GM21786 (cell line): ENCODE measurements at regions not wholly inside any gene's neighbourhood (a gene's known extent, or its start where the extent isn't known, plus 50 kb on each side); places are given as distances from the start of the nearest gene placed in this dataset.
"Not testable (repeated sequence)": the region's sequence is repeated elsewhere in the genome, so short reads cannot be mapped to it uniquely, and the experiment has no call there.

Source experiments
- ATAC-seq: cut with Tn5 transposase; IDR thresholded peaks from one replicate; pipeline ENCODE4 v1.9.1; 2021; ENCODE audit not compliant: unreplicated experiment

DNA sequence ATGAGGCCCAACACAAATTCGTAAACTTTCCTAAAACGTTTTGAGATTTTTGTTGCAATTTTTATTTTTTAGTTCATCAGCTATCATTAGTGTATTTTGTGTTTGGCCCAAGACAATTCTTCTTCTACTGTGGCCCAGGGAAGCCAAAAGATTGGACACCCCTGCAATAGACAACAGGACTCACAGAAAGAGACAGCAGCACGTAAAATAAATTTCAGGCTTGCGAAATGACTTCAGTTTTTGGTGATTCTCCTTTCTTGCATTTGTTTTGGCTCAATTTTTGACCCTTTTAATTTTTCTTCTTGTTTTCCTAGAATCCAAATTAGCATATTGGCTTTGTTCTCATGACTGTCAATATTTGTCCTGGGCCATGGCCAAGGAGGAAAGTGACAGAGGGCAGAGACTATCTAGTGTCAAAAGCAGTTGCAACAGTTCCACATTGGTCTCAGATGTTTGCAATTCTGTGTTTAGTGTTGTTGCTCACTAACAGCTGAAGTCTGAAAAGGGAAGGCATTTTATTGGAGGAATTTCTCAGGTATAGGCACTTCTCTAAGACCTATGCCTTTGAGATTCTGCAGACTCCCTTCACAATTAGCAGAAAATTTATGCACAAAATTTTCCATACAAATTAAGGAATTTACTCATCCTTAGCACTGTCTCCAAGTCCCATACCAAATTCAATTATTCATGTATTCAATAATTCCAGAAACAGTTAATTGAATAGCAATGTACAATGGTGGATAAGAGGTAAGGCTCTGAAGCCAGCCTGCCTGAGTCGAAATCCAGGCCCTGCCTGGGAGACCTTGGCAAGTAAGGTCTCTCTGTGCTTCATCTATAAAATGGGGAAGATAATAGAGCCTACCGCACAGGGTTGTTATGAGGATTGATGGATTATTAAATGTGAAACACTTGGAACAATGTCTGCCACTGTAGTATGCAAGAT lies 160.9 kb upstream of the IVNS1ABP start:
- no peak for ATAC-seq

DNA sequence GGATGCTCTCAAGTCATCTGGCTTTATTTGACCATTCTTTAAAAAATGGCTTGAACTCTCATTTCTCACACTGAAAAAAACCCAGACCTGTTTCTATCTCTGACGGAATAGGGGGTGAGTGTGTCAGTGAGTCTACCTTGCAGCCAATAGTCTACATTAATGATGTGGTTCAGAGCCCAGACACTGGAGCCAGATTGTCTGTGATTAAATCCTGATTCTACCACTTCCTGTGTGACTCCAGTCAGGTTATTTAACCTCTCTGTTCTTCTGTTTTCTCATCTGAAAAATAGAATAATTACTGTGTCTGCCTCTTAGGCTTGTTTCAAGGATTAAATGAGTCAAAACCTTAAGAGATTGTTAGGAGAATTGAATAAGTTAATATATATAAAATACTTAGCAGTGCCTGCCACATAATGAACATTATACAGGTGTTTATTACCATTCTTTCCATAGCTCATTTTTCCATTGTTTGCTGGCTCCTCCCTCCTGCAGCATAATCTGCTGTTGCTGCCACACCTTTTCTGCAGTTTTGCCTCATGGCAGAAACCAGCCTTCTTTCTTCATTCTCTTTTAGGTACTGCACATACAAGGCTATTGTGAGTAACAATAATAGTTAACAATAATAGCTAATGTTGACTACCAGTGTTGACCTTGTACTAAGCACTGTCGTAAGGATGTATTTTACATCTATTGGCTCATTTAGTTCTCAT lies 157.6 kb upstream of the IVNS1ABP start:
- ATAC-seq = no peak

DNA sequence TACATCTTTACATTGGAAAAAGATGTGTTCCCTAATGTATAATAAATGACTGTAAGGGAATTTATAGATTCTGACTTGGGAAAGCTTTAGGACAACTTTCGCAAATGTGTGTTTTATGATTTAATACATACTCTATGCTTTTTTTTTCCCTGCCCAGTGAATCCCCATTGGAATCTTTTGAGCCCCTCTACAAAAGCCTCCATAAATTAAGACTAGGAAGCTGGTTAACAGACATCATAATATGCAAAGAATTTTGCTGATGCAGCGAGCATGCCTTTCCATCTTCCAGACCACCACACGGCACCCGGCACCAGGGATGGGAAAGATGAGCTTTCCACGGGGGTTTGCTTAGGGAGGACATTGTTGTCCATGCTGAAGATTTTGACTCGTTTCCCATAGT lies 156.1 kb upstream of the IVNS1ABP start:
- no peak for ATAC-seq

DNA sequence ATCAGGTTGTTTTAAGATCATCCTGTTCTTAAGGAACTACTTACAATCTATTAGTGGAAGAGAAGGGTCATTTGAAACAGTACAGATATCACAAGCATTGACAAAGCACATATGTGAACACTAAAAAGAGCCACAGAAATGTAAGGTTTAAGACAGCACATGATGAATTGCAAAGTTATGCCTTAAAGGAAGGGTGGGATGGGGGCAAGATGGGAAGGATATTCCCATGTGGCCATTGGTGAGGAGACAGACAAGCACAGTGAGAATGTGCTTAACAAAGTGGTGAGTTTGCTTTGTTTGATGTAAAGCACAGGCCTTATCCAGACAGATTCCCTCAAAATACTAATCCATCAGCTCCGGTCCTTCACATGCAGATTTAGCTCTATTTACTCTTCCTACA lies 151.6 kb upstream of the IVNS1ABP start:
- ATAC-seq = no peak

DNA sequence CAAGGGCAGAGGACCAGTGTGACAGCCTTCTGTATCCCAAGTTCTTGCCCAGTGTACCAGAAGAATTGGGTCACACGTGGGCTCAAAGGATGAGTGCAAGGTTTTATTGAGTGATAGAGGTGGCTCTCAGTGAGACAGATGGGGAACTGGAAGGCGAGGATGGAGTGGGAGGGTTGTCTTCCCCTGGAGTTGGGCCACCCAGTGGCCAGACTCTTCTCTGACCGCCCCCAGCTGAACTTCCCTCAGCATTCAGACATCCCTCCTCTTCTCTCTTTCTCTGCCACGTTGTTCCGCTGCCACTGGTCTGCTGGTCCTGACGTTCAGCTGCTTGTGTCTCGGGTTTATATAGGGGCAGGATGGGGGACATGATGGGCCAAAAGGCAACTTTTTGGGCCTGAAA lies 150.1 kb upstream of the IVNS1ABP start:
- ATAC-seq = no peak

DNA sequence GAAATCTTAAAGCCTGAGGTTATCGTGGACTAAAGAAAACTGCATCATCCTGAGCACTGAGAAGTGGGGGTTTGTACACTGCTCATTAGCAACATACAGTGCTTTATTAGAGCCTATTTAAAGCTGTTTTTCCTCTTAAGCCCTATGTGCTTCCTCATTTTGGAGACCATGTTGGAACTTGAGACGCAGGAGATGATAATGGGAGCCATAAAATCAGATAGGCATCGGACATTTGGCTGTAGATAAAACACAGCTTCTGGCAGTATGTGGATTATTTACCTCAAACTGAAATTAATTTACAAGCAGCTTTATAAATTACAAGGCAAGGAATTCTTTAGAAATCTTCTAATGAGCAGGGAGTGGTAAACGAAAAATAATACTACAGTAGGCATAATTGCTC lies 147.7 kb upstream of the IVNS1ABP start:
- no peak for ATAC-seq

DNA sequence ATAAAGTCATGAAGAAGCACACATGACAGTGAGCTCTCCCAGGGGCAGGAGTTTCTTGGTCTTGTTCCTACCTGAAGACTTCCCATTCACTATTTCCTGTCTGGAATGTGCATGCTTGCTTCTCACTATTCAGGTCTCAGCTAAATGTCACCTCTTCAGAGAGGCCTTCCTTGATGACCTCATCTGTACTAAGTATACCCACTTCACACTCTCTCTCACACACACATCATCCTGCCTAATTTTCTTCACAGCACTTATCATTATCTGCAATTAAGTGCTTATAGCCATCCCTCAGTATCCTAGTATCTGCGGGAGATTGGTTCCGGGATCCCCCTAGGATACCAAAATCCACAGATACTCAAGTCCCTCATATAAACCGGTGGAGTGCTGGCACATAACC lies 146.4 kb upstream of the IVNS1ABP start:
- no peak for ATAC-seq

DNA sequence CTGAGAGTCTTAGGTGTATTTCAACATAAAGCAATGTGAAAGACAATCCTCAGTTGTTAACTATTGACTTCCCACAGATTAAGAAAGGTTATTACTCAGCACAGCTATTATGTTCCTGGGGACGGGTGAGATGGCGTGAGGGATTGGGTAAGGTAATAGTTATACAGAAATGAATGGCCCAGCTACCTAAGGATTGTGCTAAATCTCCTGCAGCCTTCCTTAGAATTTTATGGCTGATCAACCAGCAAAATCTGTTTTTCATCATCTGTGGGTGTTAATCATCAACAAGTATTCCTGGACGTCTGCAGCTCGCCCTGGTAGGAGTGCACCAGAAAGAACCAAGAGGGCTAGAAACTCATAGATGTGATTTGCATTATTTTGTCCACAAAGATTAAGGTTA lies 146.0 kb upstream of the IVNS1ABP start:
- no peak for ATAC-seq

DNA sequence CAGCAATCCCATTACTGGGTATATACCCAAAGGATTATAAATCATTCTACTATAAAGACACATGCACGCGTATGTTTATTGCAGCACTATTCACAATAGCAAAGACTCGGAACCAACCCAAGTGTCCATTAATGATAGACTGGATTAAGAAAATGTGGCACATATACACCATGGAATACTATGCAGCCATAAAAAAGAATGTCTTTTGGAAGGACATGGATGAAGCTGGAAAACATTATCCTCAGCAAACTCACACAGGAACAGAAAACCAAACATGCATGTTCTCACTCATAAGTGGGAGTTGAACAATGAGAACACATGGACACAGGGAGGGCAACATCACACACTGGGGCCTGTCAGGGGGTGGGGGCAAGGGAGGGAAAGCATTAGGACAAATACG lies 143.7 kb upstream of the IVNS1ABP start:
- not testable (repeated sequence) for ATAC-seq

DNA sequence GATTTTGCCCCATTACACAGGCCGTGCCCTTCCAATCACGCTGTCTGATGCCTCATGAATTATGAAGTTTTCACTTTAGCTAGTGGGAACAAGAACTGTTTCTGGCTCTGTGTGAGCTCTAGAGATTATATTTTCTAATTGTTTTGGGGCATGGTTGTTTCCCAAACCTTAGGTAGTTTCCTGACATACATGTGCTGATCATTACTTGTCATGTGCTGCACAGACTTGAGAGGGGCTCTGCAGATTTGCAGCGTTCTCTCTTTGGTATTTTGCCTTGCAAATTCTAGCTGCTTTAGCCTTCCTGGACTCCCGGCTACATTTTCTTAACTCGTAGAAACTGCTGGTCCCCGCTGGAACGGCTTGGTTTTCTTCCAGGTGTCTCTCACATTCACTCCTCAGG lies 142.1 kb upstream of the IVNS1ABP start:
- no peak for ATAC-seq

DNA sequence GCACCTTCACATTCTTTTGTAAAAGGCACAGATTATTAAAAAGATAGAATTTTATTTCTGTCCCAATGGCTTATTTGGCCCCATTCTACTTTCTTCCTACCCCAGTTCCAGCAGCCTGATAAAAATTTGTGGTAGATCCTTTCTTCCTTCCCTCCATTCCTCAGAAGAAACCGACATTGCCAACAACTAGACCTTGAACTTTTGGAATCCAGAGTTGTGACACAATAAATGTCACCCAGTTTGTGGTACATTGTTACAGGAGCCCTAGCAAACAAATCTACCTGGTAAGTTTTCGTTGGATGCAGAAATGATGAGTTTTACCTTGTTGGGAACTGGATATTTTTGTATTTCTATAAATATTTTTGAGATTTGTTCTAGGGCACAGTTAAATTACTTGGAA lies 141.6 kb upstream of the IVNS1ABP start:
- ATAC-seq = no peak

DNA sequence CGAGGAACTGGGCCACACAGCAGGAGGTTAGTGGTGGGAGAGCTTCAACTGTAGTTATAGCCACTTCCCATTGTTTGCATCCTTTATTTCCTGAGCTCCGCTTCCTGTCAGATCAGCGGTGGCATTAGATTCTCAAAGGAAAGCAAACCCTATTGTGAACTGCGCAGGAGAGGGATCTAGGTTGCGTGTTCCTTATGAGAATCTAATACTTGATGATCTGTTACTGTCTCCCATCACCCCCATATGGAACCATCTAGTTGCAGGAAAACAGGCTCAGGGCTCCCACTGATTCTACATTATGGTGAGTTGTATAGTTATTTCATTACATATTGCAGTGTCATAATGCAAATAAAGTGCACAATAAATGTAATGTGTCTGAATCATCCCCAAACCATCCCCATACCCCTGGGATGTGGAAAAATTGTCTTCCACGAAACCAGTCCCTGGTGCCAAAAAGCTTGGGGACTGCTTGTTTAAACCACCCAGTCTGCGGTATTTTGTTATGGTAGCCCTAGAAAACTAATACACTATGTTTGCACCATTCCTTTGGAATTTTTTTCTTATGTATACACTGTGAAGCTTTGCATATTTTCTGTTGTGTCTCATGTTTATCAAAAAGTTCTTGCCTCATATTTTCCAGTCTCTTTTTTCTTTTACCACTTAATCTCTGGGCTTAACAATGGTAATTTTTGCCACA lies 136.6 kb upstream of the IVNS1ABP start:
- ATAC-seq = no peak

DNA sequence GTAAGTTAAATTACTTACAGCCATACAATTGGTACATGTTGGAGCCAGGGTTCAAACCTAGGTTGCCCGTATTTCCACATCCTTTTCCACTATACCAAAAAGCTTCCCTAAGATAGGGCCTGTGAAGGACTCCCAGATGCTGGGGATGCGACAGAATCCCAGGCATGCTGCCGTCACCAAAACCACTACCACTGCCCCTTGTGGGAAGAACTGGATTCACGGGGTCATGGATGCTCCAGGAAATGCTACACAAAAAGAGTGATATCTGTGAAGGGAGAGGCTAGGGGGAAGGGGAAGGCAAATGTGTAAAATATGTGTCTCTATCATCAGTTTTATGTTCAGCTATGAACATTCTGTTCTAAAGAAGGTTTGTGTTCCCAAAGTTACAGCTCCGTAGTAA lies 133.9 kb upstream of the IVNS1ABP start:
- no peak for ATAC-seq

DNA sequence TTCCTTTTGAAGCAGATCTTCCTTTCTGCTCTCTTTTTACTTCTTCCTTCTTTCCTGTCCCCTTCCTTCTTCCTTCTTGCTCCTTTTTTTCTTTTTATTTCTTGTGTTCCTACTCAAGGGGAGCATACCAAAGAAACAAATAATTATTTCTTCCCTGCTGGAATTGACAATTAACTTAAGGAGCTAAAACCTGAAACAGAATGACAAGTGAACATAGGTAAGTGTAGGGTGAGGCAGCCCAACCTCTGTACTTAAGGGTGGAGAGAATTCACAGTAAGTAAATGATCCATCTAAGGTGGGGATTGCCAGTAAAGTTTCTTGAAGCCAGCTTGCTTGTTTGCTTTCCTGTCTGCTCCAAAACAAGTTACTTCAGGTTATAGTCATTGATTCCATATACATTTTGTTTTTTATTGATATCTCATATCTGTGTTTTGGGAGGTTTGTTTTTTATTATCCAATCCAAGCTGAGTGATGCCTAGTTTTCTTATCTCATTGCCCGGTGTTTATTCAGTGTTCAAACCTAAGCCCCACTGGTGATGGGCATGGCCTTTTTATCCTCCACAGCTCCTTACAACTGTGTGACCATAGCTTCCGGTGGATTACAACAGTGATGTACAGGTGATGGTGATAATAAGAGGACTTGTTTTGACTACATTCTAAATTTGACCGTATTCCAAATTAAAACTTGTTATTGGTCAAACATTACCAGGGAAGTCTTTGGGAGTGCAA lies 133.2 kb upstream of the IVNS1ABP start:
- ATAC-seq = no peak

DNA sequence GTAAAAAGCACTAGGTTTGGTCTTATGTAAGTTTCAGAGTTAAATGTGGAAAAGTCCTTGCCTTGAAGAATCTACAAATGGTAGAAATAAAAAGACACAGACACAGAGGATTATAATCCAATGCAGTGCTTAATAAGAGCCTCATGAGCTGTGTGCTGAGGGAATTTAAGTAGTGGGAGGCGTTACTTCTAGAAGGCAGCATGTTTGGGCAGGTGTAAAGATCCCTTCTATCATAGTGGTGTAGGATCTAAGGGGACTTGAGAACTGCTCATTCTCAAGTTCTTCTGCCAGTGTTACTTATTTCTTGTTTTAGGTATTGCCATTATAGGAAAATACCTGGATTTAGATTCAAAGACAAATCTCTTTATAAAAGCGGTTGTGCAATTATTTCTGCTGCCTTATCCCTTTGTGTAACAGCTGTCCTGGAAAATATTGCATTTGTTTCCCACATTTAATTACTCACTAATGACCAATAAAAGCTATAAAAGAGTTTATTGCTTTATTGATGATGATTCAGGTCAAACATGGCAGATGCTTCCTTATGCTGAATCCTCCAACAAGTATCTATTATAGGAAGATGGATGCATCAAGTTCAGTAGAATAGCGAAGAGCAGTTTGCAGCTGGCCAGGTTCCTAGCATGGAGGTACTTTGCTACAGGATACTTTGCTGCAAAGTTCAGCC lies 132.5 kb upstream of the IVNS1ABP start:
- no peak for ATAC-seq

DNA sequence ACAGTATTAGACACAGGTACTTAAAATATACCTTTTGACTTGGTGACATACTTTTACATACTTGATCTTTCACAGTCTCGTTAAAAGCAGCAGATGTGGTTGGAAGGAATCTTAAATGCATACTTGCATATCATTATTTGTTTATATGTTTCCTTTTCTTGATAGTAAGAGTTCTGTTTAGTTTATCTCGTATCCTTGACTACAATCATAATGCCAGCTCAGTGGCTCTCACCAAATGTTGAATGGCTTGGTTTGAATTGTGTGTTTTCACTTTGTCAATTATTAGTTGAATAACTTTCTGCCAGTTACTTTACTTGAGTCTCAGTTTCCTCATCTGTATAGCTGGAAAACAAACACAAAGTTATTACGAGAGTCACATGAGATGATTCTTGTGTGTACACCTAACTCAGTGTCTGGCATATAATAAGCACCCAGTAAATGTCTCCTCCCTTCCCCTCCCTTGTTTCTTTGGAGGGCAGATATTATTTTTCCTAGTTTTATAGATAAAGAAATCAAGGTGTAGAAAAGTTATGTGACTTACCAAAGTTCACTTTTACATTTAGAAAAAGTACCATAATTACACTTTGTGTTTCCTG lies 131.6 kb upstream of the IVNS1ABP start:
- ATAC-seq = no peak

DNA sequence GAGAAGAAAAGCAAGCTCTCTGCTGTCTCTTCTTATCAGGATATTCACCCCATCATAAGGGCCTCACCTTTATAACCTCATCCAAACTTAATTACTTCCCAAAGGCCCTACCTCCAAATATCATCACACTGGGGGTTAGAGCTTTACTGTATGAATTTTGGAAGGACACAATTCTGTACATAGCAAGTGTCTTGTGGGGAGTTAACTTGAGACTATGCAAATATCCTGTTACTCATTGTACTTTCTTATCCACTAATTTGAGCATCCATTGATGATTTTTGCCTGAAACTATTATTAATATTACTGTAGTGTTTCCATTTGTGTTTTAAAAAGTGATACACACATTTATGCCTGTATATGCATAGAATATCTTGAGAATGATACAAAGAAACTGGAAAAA lies 129.1 kb upstream of the IVNS1ABP start:
- ATAC-seq = no peak

DNA sequence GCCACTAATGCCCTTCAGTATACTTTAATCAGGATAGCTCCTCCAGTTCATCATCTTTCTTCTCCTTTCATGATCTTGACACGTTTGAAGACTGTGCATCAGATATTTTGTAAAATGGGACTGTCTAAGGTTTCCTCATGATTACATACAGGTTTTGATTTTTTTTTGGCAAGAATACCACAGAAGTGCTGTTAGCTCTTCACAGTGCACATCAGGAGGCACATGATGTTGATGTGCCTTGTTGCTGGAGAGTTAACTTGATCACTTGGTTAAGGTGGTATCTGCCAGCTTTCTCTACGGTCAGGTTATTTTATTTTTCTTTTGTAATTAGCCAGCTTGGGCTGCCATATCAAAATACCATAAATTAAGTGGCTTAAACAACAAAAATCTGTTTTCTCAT lies 128.6 kb upstream of the IVNS1ABP start:
- ATAC-seq = no peak

DNA sequence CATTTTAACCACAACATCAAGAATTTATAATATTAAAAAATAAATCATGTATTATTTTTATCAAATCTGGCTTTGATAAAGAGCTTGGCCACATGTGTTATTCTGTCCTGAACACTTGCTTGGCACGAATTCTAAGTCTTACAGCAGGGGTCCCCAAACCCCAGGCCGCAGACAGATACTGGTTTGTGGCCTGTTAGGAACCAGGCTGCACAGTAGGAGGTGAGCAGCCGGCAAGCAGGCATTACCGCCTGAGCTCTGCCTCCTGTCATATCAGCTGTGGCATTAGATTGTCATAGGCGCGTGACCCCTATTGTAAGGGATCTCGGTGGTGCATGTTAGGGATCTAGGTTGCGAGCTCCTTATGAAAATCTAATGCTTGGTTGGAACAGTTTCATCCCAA lies 127.6 kb upstream of the IVNS1ABP start:
- no peak for ATAC-seq

DNA sequence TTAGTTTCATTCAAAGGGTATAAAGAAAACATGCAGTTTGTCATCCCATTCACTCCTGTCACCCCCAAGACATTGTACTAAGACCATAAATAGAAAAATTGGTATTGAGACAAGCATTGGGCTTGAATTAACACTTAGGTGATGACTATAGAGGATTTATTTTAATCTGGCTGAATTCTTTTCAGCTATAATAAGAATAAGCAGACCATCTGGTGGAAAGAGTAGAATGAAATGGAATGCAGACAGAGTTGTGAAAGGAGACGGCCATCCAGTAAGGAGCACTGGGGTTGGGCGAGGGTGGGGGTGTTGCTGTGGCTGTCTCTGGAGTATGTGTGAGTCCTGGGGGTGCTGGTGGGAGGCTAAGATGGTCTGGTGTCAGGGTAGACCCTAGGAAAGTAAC lies 125.0 kb upstream of the IVNS1ABP start:
- ATAC-seq = no peak
